BE2C (cell line): ENCODE measurements at regions not wholly inside any gene's neighbourhood (a gene's known extent, or its start where the extent isn't known, plus 50 kb on each side); places are given as distances from the start of the nearest gene placed in this dataset.

Experiments
- DNase-seq: peaks from one replicate; pipeline ENCODE4 v3.0.0-alpha.2; 2020
- H3K27me3 ChIP-seq: fragments of 250-450 bp; sonication (Bioruptor Pico); 2 replicates; pipeline ENCODE4 v1.5.1; 2020; ENCODE audit warnings: mild to moderate bottlenecking
- H3K36me3 ChIP-seq: fragments of 250-450 bp; sonication (Bioruptor Pico); 2 replicates; pipeline ENCODE4 v1.5.1; 2020; ENCODE audit warnings: mild to moderate bottlenecking
- H3K4me1 ChIP-seq: fragments of 250-450 bp; sonication (Bioruptor Pico); 2 replicates; pipeline ENCODE4 v1.5.1; 2020
- H3K4me3 ChIP-seq: 2 replicates; pipeline ENCODE4 v1.5.1; 2011; ENCODE audit warnings: low read depth, low read length
- H3K9me3 ChIP-seq: fragments of 250-450 bp; sonication (Bioruptor Pico); 2 replicates; pipeline ENCODE4 v1.5.1; 2020
- CTCF ChIP-seq: IDR thresholded peaks from 2 replicates; pipeline ENCODE4 v1.5.1; 2012; ENCODE audit warnings: mild to moderate bottlenecking, low read depth, low read length

- Histone ChIP-seq H3K4me3 (no peak overlapping the region), H3K36me3 (no peaks in the 10 kb centered on the region), H3K27me3 (no peaks in the 10 kb centered on the region), H3K9me3 (no peaks in the 10 kb centered on the region), H3K4me1 (peaks cover 9% of the 10 kb centered on the region)
- no peak for DNase-seq
- TF ChIP-seq CTCF, result no peak
These were observed 543.1 kb downstream of the ZNF608 start for GRCh38 chr5:124203303-124203702.

- TF ChIP-seq CTCF, result no peak
- Histone ChIP-seq H3K27me3 (no peaks in the 10 kb centered on the region), H3K9me3 (no peaks in the 10 kb centered on the region), H3K4me1 (peaks cover 17% of the 10 kb centered on the region), H3K36me3 (no peaks in the 10 kb centered on the region), H3K4me3 (no peak overlapping the region)
- DNase-seq, result no peak
These were observed 546.1 kb downstream of the ZNF608 start for GRCh38 chr5:124200381-124200780.

- no peak for TF ChIP-seq CTCF
- H3K4me1 ChIP-seq, result peaks cover 18% of the 10 kb centered on the region
- no peaks in the 10 kb centered on the region for H3K36me3 ChIP-seq
- DNase-seq, result peak; percentile 36
- no peaks in the 10 kb centered on the region for H3K9me3 ChIP-seq
- no peaks in the 10 kb centered on the region for H3K27me3 ChIP-seq
- no peak overlapping the region for H3K4me3 ChIP-seq
These were observed 546.5 kb downstream of the ZNF608 start for GRCh38 chr5:124199893-124200292.

GRCh38 chr5:124195411-124195810 is 551.0 kb downstream of the ZNF608 start:
- Histone ChIP-seq H3K36me3 (no peaks in the 10 kb centered on the region), H3K4me3 (no peak overlapping the region), H3K27me3 (no peaks in the 10 kb centered on the region), H3K4me1 (peaks cover 29% of the 10 kb centered on the region), H3K9me3 (no peaks in the 10 kb centered on the region)
- DNase-seq, result peak; percentile 16
- no peak for TF ChIP-seq CTCF

GRCh38 chr5:124194282-124194681 is 552.2 kb downstream of the ZNF608 start:
- TF ChIP-seq CTCF, result no peak
- H3K4me3 ChIP-seq, result no peak overlapping the region
- no peaks in the 10 kb centered on the region for H3K9me3 ChIP-seq
- peaks cover 25% of the 10 kb centered on the region for H3K4me1 ChIP-seq
- no peak for DNase-seq
- H3K27me3 ChIP-seq, result no peaks in the 10 kb centered on the region
- H3K36me3 ChIP-seq, result no peaks in the 10 kb centered on the region

GRCh38 chr5:124193371-124193789 is 553.1 kb downstream of the ZNF608 start:
- H3K36me3 ChIP-seq, result no peaks in the 10 kb centered on the region
- H3K9me3 ChIP-seq, result no peaks in the 10 kb centered on the region
- no peaks in the 10 kb centered on the region for H3K27me3 ChIP-seq
- peaks cover 25% of the 10 kb centered on the region for H3K4me1 ChIP-seq
- H3K4me3 ChIP-seq, result no peak overlapping the region
- TF ChIP-seq CTCF, result no peak
- DNase-seq, result peak; percentile 67
